Activated CD4-positive, CD25-positive, alpha-beta regulatory T cell treated with anti-CD3 and anti-CD28 coated beads, Interleukin-2, amount 50 U/mL, for 72 hours (primary cell): ENCODE measurements at regions not wholly inside any gene's neighbourhood (a gene's known extent, or its start where the extent isn't known, plus 50 kb on each side); places are given as distances from the start of the nearest gene placed in this dataset.

ENCODE experiments used
- DNase-seq: peaks from one replicate; pipeline ENCODE4 v3.0.0; 2021

- DNase-seq, result no peak
Measured at GRCh38 chr5:158393457-158393856, 534.5 kb upstream of the CLINT1 start.

- no peak for DNase-seq
Measured at GRCh38 chr5:158392753-158393152, 533.8 kb upstream of the CLINT1 start.

- no peak for DNase-seq
Measured at GRCh38 chr5:158390577-158390976, 531.6 kb upstream of the CLINT1 start.

GRCh38 chr5:158389786-158390185 is 530.8 kb upstream of the CLINT1 start:
- no peak for DNase-seq

- DNase-seq, result no peak
Measured at GRCh38 chr5:158388021-158388420, 529.1 kb upstream of the CLINT1 start.

GRCh38 chr5:158387499-158387898 is 528.6 kb upstream of the CLINT1 start:
- no peak for DNase-seq

GRCh38 chr5:158385982-158386381 is 527.0 kb upstream of the CLINT1 start:
- DNase-seq, result no peak

- DNase-seq, result no peak
Measured at GRCh38 chr5:158384535-158385481, 525.9 kb upstream of the CLINT1 start.

- DNase-seq, result no peak
Measured at GRCh38 chr5:158383486-158383885, 524.5 kb upstream of the CLINT1 start.

GRCh38 chr5:158382473-158382872 is 523.5 kb upstream of the CLINT1 start:
- DNase-seq, result no peak

- DNase-seq, result no peak
Measured at GRCh38 chr5:158381614-158382160, 522.7 kb upstream of the CLINT1 start.

GRCh38 chr5:158380661-158381060 is 521.7 kb upstream of the CLINT1 start:
- no peak for DNase-seq

GRCh38 chr5:158378931-158379330 is 520.0 kb upstream of the CLINT1 start:
- DNase-seq, result no peak

GRCh38 chr5:158376679-158377078 is 517.7 kb upstream of the CLINT1 start:
- DNase-seq, result no peak

GRCh38 chr5:158375531-158375930 is 516.6 kb upstream of the CLINT1 start:
- DNase-seq, result no peak

- DNase-seq, result no peak
Measured at GRCh38 chr5:158373608-158374395, 514.9 kb upstream of the CLINT1 start.

- DNase-seq, result no peak
Measured at GRCh38 chr5:158369241-158369640, 510.3 kb upstream of the CLINT1 start.

- DNase-seq, result no peak
Measured at GRCh38 chr5:158368686-158369085, 509.7 kb upstream of the CLINT1 start.

GRCh38 chr5:158364367-158364766 is 505.4 kb upstream of the CLINT1 start:
- DNase-seq, result no peak

GRCh38 chr5:158354958-158355357 is 496.0 kb upstream of the CLINT1 start:
- DNase-seq, result no peak

- no peak for DNase-seq
Measured at GRCh38 chr5:158351485-158352125, 492.7 kb upstream of the CLINT1 start.

- no peak for DNase-seq
Measured at GRCh38 chr5:158349987-158350386, 491.0 kb upstream of the CLINT1 start.

- DNase-seq, result no peak
Measured at GRCh38 chr5:158344376-158344775, 485.4 kb upstream of the CLINT1 start.
